Prostate gland (tissue), 2 donors: ENCODE measurements at regions not wholly inside any gene's neighbourhood (a gene's known extent, or its start where the extent isn't known, plus 50 kb on each side); places are given as distances from the start of the nearest gene placed in this dataset.

Source experiments
- DNase-seq: peaks from one replicate; pipeline ENCODE4 v3.0.0-alpha.2; 2019; ENCODE audit warnings: low spot score
- H3K27ac ChIP-seq, 2 donors: fragments of 200-600 bp; sonication (generic); 2 replicates each; pipeline ENCODE4 v1.5.1; 2017 to 2019
- H3K27me3 ChIP-seq: fragments of 200-600 bp; sonication (generic); replicated peaks from 2 replicates; pipeline ENCODE4 v1.5.1; 2019; ENCODE audit not compliant: insufficient read depth
- H3K36me3 ChIP-seq, 2 donors: fragments of 200-600 bp; sonication (generic); 1 replicate in 1 of 2; 2 replicates in 1 of 2; pipeline versions ENCODE4 v1.5.1 to v1.8.1; 2017 to 2019
- H3K4me1 ChIP-seq: fragments of 200-600 bp; sonication (generic); replicated peaks from 2 replicates; pipeline ENCODE4 v1.5.1; 2019
- H3K4me3 ChIP-seq, 2 donors: fragments of 200-600 bp; sonication (generic); 2 replicates each; pipeline ENCODE4 v1.5.1; 2017 to 2019
- H3K9me3 ChIP-seq: fragments of 200-600 bp; sonication (generic); 2 replicates; pipeline ENCODE4 v1.5.1; 2017
- POLR2A ChIP-seq: fragments of 450-650 bp; IDR thresholded peaks from one replicate; pipeline ENCODE4 v1.6.1; 2016; ENCODE audit warnings: antibody characterized with exemption, mild to moderate bottlenecking
- POLR2AphosphoS5 ChIP-seq: sonication (generic); formaldehyde crosslinking; IDR thresholded peaks from one replicate; pipeline ENCODE4 v1.6.1; 2017; ENCODE audit warnings: antibody characterized with exemption
- WGBS: methylation state at CpG from one replicate; pipeline ENCODE4 v1.1.5; 2018; 5-methylcytosine and 5-hydroxymethylcytosine counted together
- intact Hi-C: fragments of 100-400 bp; cut with DNase I; formaldehyde crosslinking; loops from one replicate; pipeline ENCODE4 v1.14.2; 2022
- TF ChIP-seq, protein P1 (sequence below), 4 experiments: fragments of 200-600 bp in 2 of 4; fragments of 450-650 bp in 2 of 4; sonication (generic) in 2 of 4; IDR thresholded peaks; 1 replicate in 3 of 4; 2 replicates in 1 of 4; pipeline ENCODE4 v1.5.1; 2016 to 2019; ENCODE audit warnings: antibody characterized with exemption in 4 of 4, mild to moderate bottlenecking in 2 of 4, moderate library complexity in 2 of 4

DNA sequence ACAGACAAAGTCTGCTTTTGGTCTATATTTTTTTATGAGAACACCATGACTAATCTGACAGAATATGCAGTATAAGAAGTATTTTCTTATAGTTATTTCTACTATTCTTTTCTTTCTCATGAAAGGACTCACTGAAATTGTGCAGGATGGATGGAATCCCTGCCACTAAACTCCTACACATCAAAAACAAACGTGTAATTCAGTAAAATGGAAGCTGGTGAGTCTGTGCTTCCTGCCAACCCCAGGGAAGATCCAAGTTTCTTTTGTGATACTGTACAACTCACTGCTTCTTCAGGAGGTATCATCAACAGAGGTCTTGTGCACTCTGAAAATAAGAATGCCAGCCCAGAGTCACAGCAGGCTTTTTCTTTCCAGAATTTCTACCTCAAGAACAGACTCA, 241.2 kb downstream of the MRPL39 start:
- no peak for DNase-seq
- Histone ChIP-seq H3K4me1 (no peaks in the 10 kb centered on the region), H3K4me3 (no peak overlapping the region), H3K36me3 (no peaks in the 10 kb centered on the region), H3K27ac (no peak overlapping the region), H3K9me3 (no peaks in the 10 kb centered on the region), H3K27me3 (no peaks in the 10 kb centered on the region)
- WGBS: 13% methylated on average over 1 of the region's 1 CpG
- TF ChIP-seq POLR2A: no peak
- no peak for TF ChIP-seq POLR2AphosphoS5
- TF ChIP-seq, protein P1, sequence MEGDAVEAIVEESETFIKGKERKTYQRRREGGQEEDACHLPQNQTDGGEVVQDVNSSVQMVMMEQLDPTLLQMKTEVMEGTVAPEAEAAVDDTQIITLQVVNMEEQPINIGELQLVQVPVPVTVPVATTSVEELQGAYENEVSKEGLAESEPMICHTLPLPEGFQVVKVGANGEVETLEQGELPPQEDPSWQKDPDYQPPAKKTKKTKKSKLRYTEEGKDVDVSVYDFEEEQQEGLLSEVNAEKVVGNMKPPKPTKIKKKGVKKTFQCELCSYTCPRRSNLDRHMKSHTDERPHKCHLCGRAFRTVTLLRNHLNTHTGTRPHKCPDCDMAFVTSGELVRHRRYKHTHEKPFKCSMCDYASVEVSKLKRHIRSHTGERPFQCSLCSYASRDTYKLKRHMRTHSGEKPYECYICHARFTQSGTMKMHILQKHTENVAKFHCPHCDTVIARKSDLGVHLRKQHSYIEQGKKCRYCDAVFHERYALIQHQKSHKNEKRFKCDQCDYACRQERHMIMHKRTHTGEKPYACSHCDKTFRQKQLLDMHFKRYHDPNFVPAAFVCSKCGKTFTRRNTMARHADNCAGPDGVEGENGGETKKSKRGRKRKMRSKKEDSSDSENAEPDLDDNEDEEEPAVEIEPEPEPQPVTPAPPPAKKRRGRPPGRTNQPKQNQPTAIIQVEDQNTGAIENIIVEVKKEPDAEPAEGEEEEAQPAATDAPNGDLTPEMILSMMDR (IDR thresholded peaks at IDR 0.05): no peak
- intact Hi-C loops: no loop called here

DNA sequence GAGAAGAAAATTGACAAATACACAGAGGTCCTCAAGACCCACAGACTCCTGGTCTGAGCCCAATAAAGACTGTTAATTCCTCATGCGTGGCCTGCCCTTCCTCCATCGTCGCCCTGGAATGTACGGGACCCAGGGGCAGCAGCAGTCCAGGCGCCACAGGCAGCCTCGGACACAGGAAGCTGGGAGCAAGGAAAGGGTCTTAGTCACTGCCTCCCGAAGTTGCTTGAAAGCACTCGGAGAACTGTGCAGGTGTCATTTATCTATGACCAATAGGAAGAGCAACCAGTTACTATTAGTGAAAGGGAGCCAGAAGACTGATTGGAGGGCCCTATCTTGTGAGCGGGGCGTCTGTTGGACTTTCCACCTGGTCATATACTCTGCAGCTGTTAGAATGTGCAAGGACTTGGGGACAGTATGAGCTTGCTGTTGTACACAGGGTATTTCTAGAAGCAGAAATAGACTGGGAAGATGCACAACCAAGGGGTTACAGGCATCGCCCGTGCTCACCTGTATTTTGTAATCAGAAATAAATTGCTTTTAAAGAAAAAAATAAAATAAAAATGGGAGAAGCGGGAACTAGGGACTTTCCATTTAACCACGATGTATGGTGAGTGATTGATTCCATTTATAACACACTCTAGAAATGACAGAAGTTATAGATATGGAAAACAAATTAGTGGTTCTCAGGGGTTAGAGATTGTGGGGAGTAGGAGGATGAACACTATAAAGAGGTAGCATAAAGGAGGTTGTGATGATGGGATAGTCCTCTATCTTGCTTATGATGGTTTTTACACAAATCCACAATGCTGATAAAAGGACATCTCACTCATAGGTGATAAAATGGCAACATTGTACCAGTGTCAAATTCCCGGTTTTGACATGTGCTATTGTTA, 244.7 kb downstream of the MRPL39 start:
- Histone ChIP-seq H3K27me3 (no peaks in the 10 kb centered on the region), H3K4me1 (no peaks in the 10 kb centered on the region), H3K9me3 (no peaks in the 10 kb centered on the region), H3K27ac (no peak overlapping the region), H3K36me3 (no peaks in the 10 kb centered on the region), H3K4me3 (no peak overlapping the region)
- TF ChIP-seq POLR2AphosphoS5: no peak
- no peak for TF ChIP-seq POLR2A
- TF ChIP-seq, protein P1 (IDR thresholded peaks at IDR 0.05): no peak
- no peak for DNase-seq
- intact Hi-C loops: no loop called here
- WGBS: 92% methylated on average over 15 of the region's 15 CpGs

DNA sequence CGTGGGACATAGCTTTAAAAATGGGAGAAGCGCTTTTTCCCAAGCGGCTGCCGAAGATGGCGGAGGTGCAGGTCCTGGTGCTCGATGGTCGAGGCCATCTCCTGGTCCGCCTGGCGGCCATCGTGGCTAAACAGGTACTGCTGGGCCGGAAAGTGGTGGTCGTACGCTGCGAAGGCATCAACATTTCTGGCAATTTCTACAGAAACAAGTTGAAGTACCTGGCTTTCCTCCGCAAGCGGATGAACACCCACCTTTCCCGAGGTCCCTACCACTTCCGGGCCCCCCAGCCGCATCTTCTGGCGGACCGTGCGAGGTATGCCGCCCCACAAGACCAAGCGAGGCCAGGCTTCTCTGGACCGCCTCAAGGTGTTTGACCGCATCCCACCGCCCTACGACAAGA, 245.5 kb downstream of the MRPL39 start:
- H3K36me3 ChIP-seq: no peaks in the 10 kb centered on the region
- no peak for TF ChIP-seq POLR2A
- TF ChIP-seq, protein P1 (IDR thresholded peaks at IDR 0.05): no peak
- TF ChIP-seq POLR2AphosphoS5: no peak
- DNase-seq: no peak
- no peaks in the 10 kb centered on the region for H3K9me3 ChIP-seq
- H3K4me1 ChIP-seq: no peaks in the 10 kb centered on the region
- no peak overlapping the region for H3K4me3 ChIP-seq
- H3K27me3 ChIP-seq: no peaks in the 10 kb centered on the region
- WGBS: 91% methylated on average over 28 of the region's 28 CpGs
- no peak overlapping the region for H3K27ac ChIP-seq
- intact Hi-C loops: no loop called here

DNA sequence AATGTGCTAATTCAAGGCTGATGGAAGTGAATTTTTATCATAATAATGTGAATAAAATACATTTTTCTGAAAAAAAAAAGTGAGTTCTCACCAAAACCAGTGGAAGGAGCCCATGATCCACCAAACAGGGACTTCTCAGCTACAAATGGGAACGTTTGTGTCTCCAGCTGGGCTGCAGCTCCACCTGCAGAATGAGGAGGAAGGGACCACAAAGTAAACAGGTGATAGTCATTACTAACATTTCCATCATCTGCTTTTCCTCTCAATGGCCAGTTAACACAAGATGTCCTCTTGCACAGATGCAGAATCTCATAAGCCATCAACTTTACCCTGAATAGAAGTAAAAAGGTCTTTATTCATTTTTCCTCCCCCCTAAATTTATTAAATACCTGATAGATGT, 246.2 kb downstream of the MRPL39 start:
- Histone ChIP-seq H3K9me3 (no peaks in the 10 kb centered on the region), H3K27me3 (no peaks in the 10 kb centered on the region), H3K4me1 (no peaks in the 10 kb centered on the region), H3K4me3 (no peak overlapping the region), H3K36me3 (no peaks in the 10 kb centered on the region), H3K27ac (no peak overlapping the region)
- intact Hi-C loops: no loop called here
- no peak for DNase-seq
- TF ChIP-seq POLR2A: no peak
- TF ChIP-seq, protein P1 (IDR thresholded peaks at IDR 0.05): no peak
- no peak for TF ChIP-seq POLR2AphosphoS5
- 33% methylated on average over 1 of the region's 1 CpG for WGBS

DNA sequence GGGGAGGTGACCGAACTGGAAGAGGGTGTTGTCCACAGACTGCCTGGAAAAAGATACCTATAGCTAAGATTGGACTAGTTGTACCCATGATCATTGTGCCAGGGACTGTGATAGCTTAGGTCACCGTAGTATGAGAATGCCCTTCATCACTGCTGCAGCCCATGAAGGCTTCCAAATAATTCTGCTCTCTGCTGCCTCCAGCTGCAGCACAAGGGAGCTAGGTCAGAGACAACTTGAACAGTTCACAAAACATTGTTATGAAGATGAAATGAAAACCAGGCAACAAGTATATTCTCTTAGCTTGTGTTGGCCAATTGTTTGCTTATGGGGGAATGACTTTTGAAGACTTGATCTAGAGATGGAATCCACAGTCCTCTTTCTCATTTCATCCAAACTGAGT, 246.7 kb downstream of the MRPL39 start:
- intact Hi-C loops: no loop called here
- Histone ChIP-seq H3K27ac (no peak overlapping the region), H3K36me3 (no peaks in the 10 kb centered on the region), H3K4me1 (no peaks in the 10 kb centered on the region), H3K4me3 (no peak overlapping the region), H3K27me3 (no peaks in the 10 kb centered on the region), H3K9me3 (no peaks in the 10 kb centered on the region)
- 91% methylated on average over 2 of the region's 2 CpGs for WGBS
- no peak for DNase-seq
- TF ChIP-seq, protein P1 (IDR thresholded peaks at IDR 0.05): no peak
- TF ChIP-seq POLR2A: no peak
- no peak for TF ChIP-seq POLR2AphosphoS5
